ENCODE measurements at regions not wholly inside any gene's neighbourhood (a gene's known extent, or its start where the extent isn't known, plus 50 kb on each side); places are given as distances from the start of the nearest gene placed in this dataset.

- ATAC-seq (no peak), DNase-seq (ENCODE audit: low spot score) (no peak)
- intact Hi-C loops (cut with DNase I), result no loop called here
Observed at GRCh38 chr20:40434122-40434521, 254.9 kb downstream of the MAFB start.

- DNase-seq (ENCODE audit: low spot score) (no peak), ATAC-seq (no peak)
Observed at GRCh38 chr20:40433341-40433861, 255.6 kb downstream of the MAFB start.

GRCh38 chr20:40431611-40432010 lies 257.4 kb downstream of the MAFB start:
- intact Hi-C loops (cut with DNase I), result no loop called here
- DNase-seq (ENCODE audit: low spot score), result no peak
- no peak for ATAC-seq

More at GRCh38 chr20:40433341-40433861, 255.6 kb downstream of the MAFB start:
- intact Hi-C loops (cut with DNase I), result no loop called here

- DNase-seq (ENCODE audit: low spot score), result no peak
- no peak for ATAC-seq
- intact Hi-C loops (cut with DNase I), result no loop called here
Observed at GRCh38 chr20:40431112-40431511, 257.9 kb downstream of the MAFB start.

DNA sequence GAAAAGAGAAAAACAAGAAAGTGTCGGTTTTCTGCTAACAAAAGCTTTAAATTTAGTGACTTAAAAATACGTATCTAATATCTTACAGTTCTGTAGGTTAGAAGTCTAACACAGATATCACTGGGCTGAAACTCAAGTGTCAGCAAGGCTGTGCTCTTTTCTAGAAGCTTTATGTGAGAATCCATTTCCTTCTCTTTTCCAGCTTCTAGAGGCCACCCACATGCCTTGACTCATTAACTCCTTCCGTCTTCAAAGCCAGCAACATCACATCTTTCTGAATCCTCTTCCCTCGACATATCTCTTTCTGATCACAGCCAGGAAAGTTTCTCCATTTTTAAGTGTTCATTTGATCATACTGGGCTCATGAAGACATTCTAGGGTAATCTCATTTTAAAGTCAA lies 262.0 kb downstream of the MAFB start:
- intact Hi-C loops (cut with DNase I), result no loop called here
- DNase-seq (ENCODE audit: low spot score), result no peak
- no peak for ATAC-seq

DNA sequence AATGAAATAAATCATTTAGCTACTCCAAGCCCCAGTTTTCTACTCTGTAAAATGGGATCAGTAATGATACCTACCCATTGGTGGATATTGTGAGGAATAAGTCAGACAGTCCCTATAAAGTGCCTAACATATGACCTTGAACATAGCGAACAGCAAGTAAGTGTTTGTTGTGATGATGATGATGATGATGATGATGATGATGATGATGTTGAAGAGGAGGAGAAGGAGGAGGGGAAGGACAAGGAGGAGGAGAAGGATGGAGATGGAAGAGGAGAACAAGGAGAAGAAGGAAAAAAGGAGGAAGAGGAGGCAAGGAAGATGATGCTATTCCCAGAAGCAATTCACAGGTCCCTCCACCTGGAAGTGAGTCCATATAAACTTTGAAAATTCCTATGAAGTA lies 264.3 kb downstream of the MAFB start:
- intact Hi-C loops (cut with DNase I), result no loop called here
- ATAC-seq (no peak), DNase-seq (ENCODE audit: low spot score) (no peak)

DNA sequence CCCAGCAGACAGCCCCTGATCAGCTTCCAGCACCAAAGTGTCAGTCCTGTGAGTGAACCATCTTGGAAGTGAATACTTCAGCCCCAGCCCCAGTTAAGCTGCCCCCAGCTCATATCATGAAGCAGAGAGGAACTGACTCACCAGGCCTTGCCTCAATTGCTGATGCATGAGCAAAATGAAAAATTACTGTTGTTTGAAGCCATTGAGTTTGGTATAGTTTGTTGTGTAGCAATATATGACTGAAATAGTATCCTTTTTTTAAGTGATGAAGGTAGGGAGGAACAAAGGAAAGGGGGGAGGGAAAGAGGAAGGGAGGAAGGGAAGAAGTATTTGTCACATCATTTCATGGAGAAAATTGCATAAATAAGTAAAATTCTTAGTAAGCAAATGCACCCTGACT lies 266.4 kb downstream of the MAFB start:
- no peak for ATAC-seq
- intact Hi-C loops (cut with DNase I), result no loop called here

DNA sequence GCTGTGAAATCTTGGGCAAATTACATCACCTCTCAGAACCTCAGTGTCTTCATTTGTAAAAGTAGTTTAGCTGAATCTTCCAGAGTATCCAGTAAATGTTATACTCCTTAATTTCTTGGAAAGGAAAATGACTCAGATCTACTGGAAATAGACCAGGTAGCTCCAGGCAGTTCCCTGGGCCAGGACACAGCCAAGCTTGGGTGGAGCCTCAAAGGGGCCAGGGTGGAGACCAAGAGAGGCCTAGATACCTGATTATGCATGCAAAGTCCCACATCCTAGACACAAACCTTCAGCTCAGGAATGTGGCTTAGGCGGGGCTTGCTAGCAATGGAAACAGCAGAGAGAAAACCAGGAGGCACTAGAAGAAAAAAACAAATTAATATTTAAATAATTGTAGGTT lies 272.8 kb downstream of the MAFB start:
- no peak for ATAC-seq
- intact Hi-C loops (cut with DNase I), result no loop called here

More for the DNA sequence above, 266.4 kb downstream of the MAFB start:
- no peak for DNase-seq (ENCODE audit: low spot score)

GRCh38 chr20:40414843-40415615 lies 274.0 kb downstream of the MAFB start:
- no peak for ATAC-seq
- no peak for DNase-seq (ENCODE audit: low spot score)
- intact Hi-C loops (cut with DNase I), result no loop called here

More for the DNA sequence above, 272.8 kb downstream of the MAFB start:
- DNase-seq (ENCODE audit: low spot score), result no peak

DNA sequence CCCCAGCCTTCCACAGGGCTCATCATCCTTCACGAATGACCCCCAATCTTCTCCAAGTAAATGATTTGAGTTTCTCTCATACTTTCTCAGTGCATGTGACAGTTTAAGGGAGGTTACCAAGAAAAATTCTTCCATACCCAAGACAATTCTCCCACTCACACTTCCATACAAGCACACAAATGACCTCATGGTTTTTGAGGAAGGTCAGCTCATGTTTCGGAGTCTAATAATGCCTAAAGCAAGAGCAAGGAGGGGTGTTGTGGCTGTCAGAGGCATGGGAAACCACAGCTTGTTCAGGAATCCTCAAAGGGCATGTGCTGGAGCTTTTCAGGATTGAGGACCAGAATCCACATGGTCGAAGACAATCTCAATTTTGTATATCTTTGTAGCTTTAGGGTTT lies 279.0 kb downstream of the MAFB start:
- ATAC-seq (no peak), DNase-seq (ENCODE audit: low spot score) (no peak)
- intact Hi-C loops (cut with DNase I), result no loop called here

DNA sequence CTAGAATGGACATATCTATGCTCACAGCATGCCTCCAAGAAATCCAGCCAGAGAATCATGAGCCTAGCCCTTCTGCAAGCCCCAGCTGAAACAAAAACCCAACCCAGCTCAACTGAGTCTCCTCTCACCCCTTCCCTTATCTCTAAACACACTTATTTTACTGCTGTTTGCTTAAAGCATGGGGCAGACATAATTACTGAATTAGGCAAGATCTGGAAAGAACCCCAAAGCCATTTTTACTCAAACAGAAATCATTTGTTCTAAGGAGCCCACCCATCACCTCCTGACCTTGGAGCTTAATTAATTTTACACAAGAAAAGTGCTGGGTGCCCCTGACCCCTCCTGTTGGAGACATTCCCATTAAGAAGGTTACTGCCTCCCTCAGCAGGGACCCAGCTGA lies 291.6 kb downstream of the MAFB start:
- DNase-seq (ENCODE audit: low spot score) (no peak), ATAC-seq (no peak)
- intact Hi-C loops (cut with DNase I), result no loop called here

GRCh38 chr20:40393197-40394079 lies 295.6 kb downstream of the MAFB start:
- intact Hi-C loops (cut with DNase I), result no loop called here
- no peak for DNase-seq (ENCODE audit: low spot score)
- no peak for ATAC-seq

DNA sequence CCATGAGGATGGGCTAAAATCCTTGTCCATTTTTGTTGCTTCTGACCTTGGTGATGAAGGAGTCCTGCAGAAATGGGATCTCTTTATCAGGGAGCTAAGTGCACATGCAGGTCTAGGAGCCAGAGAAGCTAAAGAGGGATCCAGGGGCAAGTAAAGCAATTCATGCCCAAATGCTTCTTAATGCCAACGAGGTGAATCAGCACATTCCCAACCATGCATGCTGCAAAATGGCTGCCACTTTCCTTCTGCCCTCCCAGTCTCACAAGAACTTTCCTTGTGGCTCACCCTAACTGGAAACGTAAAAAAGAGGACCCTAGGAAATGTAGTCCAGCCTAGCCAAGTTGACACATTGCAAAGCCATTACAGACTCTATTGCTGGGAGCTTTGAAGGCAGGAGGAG lies 298.4 kb downstream of the MAFB start:
- ATAC-seq (no peak), DNase-seq (ENCODE audit: low spot score) (no peak)
- intact Hi-C loops (cut with DNase I), result no loop called here

GRCh38 chr20:40370800-40371199 lies 318.2 kb downstream of the MAFB start:
- no peak for DNase-seq (ENCODE audit: low spot score)
- intact Hi-C loops (cut with DNase I), result no loop called here
- ATAC-seq, result no peak

- ATAC-seq (no peak), DNase-seq (ENCODE audit: low spot score) (no peak)
- intact Hi-C loops (cut with DNase I), result no loop called here
Observed at GRCh38 chr20:40368876-40369275, 320.2 kb downstream of the MAFB start.

GRCh38 chr20:40361916-40362315 lies 327.1 kb downstream of the MAFB start:
- no peak for DNase-seq (ENCODE audit: low spot score)
- intact Hi-C loops (cut with DNase I), result no loop called here
- no peak for ATAC-seq

DNA sequence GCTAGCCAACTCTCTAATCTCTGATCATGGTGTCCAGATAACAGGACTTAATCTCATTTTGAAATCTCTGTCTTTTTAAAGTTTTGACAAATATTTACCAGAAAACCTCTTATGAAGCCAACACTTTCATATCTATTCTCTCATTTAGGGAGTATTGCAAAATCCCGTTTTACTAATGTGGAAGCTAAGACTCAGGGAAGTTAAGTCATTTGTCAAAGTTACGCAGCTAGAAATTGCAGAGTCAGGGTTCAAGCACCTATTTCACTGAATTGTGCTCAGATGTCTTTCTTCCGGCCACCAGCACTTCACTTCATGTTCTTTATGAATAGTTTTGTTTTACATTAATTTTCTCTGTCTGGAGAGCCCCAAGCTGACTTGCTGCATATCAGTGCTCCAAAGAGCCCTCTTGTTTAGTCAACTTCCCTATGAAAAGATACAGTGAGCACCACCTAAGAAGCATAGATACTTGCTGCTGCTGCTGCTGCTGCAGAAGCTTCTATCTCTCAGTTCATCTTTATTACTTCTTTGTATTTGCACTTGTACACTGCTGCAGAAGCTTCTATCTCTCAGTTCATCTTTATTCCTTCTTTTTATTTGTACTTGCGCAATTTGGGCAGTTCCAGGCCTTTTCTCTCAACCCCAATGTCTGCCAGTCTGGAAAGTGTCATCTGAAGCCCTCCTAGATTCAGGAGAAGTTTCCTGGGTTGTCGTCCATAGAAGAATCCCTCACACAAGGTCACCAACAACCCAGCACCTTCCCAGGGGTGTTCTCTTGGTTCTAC lies 329.7 kb downstream of the MAFB start:
- ATAC-seq, result no peak
- intact Hi-C loops (cut with DNase I), result no loop called here
- no peak for DNase-seq (ENCODE audit: low spot score)

DNA sequence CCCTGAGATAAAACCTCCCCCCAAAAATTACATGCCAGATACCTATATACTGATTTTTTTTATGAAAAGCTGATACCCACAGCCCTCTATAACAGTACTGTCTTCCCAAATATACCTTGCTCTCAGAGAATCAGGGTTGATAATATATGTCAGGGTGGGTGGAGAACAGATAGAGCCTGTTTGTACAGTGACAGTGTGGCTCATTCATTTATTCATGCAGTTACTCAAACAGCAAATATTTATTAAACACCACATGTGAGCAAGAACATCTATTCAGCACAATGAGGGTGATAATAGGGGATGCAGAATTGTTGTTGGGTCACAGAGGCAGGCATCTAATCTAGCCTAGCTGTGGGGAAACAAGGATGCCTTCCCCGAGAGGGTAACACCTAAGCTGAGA lies 334.2 kb downstream of the MAFB start:
- ATAC-seq, result no peak
- intact Hi-C loops (cut with DNase I), result no loop called here
- DNase-seq (ENCODE audit: low spot score), result no peak

DNA sequence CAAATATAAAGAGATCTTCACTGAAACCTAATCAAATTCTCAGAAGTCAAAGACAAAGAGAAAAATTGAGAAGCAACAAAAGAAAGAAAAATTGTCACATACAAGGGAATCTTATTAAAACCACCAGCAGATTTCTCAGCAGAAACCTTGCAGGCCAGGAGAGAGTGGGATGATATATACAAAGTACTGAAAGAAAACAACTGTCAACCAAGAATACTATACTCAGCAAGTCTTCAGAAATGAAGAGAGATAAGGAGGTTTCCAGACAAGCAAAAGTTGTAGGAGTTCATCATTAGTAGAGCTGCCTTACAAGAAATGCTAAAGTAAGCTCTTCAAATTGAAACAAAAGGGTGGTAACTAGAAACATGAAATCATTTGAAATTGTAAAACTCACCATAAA lies 345.6 kb downstream of the MAFB start:
- DNase-seq (ENCODE audit: low spot score) (no peak), ATAC-seq (no peak)
- intact Hi-C loops (cut with DNase I), result no loop called here

Data from sciatic nerve (tissue), 2 donors.